CD4-positive, alpha-beta T cell (primary cell): ENCODE measurements at regions not wholly inside any gene's neighbourhood (a gene's known extent, or its start where the extent isn't known, plus 50 kb on each side); places are given as distances from the start of the nearest gene placed in this dataset.

Experiments used
- ATAC-seq: fragments of 200-7000 bp; cut with Tn5 transposase; one replicate; pipeline ENCODE4 v1.10.0; 2022; ENCODE audit warnings: mild to moderate bottlenecking; ENCODE audit not compliant: poor library complexity
- CTCF ChIA-PET: fragments of 350-600 bp; sonication (Branson Sonifier 250); formaldehyde crosslinking; loops from one replicate; lab custom pipeline; 2021; ENCODE audit warnings: antibody characterized with exemption, inconsistent platforms; lab: Charles Lee
- POLR2A ChIA-PET: fragments of 350-600 bp; sonication (Branson Sonifier 250); formaldehyde crosslinking; loops from one replicate; lab custom pipeline; 2021; ENCODE audit warnings: antibody characterized with exemption, inconsistent platforms; lab: Charles Lee
- DNase-seq, 14 experiments: peaks; one replicate each; pipeline ENCODE4 v3.0.0-alpha.2; 2013 to 2020; ENCODE audit warnings: mixed read lengths in 2 of 14
- H3K27ac ChIP-seq, 2 donors: one replicate each; pipeline versions ENCODE4 v1.5.1 to v1.7.0; 2013; ENCODE audit warnings: low read length in 2 of 2, low read depth in 1 of 2, mild to moderate bottlenecking in 1 of 2
- H3K27me3 ChIP-seq, 2 experiments: 1 replicate in 1 of 2; 2 replicates in 1 of 2; pipeline versions ENCODE4 v1.6.1 to v1.7.0; 2013; ENCODE audit warnings: low read length in 2 of 2, control low read depth in 1 of 2, mild to moderate bottlenecking in 1 of 2, moderate library complexity in 1 of 2; ENCODE audit not compliant: insufficient read depth in 2 of 2, control insufficient read depth in 1 of 2
- H3K36me3 ChIP-seq: one replicate; pipeline ENCODE4 v1.6.1; 2013; ENCODE audit warnings: low read length, control low read depth; ENCODE audit not compliant: insufficient read depth
- H3K4me1 ChIP-seq: one replicate; pipeline ENCODE4 v1.6.1; 2013; ENCODE audit warnings: low read length, control low read depth; ENCODE audit not compliant: insufficient read depth
- H3K4me3 ChIP-seq: one replicate; pipeline ENCODE4 v1.5.1; 2013; ENCODE audit warnings: mild to moderate bottlenecking, low read length, moderate library complexity
- H3K9me3 ChIP-seq, 2 experiments: 1 replicate in 1 of 2; 2 replicates in 1 of 2; pipeline versions ENCODE4 v1.6.1 to v1.7.0; 2013; ENCODE audit warnings: low read length in 2 of 2, mild to moderate bottlenecking in 2 of 2, control low read depth in 1 of 2, moderate library complexity in 1 of 2; ENCODE audit not compliant: control insufficient read depth in 1 of 2, insufficient read depth in 1 of 2
- H3K27ac Mint-ChIP-seq: one replicate; pipeline ENCODE4 v1.8.0; 2020; ENCODE audit warnings: mixed read lengths
- H3K27me3 Mint-ChIP-seq: one replicate; pipeline ENCODE4 v1.8.0; 2021; ENCODE audit warnings: mixed read lengths
- H3K36me3 Mint-ChIP-seq: one replicate; pipeline ENCODE4 v1.8.0; 2021; ENCODE audit warnings: low read depth, mixed read lengths
- H3K4me1 Mint-ChIP-seq: one replicate; pipeline ENCODE4 v1.8.0; 2021; ENCODE audit warnings: low read depth, mixed read lengths
- H3K4me3 Mint-ChIP-seq: one replicate; pipeline ENCODE4 v1.8.0; 2020; ENCODE audit warnings: mild to moderate bottlenecking, mixed read lengths
- H3K9me3 Mint-ChIP-seq: one replicate; pipeline ENCODE4 v1.8.0; 2020; ENCODE audit warnings: mixed read lengths
- CTCF ChIP-seq: fragments of 200-600 bp; IDR thresholded peaks from one replicate; pipeline ENCODE4 v1.8.0; 2022; ENCODE audit warnings: antibody characterized with exemption, mild to moderate bottlenecking
- intact Hi-C, 2 experiments: fragments of 100-400 bp; cut with DNase I in 1 of 2; cut with micrococcal nuclease in 1 of 2; formaldehyde crosslinking; loops; one replicate each; pipeline versions ENCODE4 v1.15.1 to v1.9.0; 2023 to 2025; cut with DNase I, micrococcal nuclease

DNA sequence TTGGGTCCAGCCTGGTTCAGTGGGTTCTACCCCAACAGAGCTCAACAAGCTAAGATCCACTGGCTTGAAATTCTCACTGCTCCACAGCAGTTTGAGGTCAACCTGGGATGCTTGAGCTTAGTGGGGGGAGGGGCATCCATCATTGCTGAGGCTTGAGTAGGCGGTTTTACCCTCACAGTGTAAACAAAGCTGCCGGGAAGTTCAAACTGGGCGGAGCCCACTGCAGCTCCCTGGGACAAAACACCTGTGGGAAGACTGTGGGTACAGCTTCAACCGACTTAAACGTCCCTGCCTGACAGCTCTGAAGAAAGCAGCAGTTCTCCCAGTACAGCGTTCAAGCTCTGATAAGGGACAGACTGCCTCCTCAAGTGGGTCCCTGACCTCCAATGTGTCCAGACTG is 1161.9 kb downstream of the UQCRFS1 start:
- Mint-ChIP-seq H3K4me3 (no peak overlapping the region), H3K4me1 (no peaks in the 10 kb centered on the region), H3K9me3 (peaks cover 15% of the 10 kb centered on the region), H3K27me3 (no peaks in the 10 kb centered on the region), H3K27ac (no peak overlapping the region), H3K36me3 (no peaks in the 10 kb centered on the region)
- POLR2A ChIA-PET: no interaction called here
- H3K36me3 ChIP-seq: no peaks in the 10 kb centered on the region
- no peak for TF ChIP-seq CTCF
- intact Hi-C loops: no loop called here
- CTCF ChIA-PET: no interaction called here
- no peaks in the 10 kb centered on the region for H3K27me3 ChIP-seq
- H3K4me1 ChIP-seq: no peaks in the 10 kb centered on the region
- H3K27ac ChIP-seq: no peak overlapping the region
- peaks cover 0 to 3% of the 10 kb centered on the region in 2 experiments for H3K9me3 ChIP-seq
- no peak overlapping the region for H3K4me3 ChIP-seq
- no peak for ATAC-seq
- DNase-seq: no peak

DNA sequence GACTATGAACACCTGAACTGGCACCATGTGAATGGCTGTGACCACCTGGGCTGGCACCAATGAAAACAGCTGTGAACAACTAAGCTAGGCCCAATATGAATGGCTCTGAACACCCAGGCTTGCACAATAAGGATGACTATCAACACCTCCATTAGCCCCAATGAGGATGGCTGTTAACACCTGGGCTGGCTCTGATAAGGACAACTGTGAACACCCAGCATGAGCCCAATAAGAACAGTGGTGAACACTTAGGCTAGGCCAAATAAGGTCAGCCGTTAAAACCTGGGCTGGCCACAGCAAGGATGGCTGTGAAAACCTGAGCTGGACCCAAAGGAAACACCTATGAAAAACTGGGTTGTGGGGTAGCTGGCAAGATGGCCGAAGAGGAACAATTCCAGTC is 1163.1 kb downstream of the UQCRFS1 start:
- peaks cover 8% of the 10 kb centered on the region for H3K9me3 Mint-ChIP-seq

DNA sequence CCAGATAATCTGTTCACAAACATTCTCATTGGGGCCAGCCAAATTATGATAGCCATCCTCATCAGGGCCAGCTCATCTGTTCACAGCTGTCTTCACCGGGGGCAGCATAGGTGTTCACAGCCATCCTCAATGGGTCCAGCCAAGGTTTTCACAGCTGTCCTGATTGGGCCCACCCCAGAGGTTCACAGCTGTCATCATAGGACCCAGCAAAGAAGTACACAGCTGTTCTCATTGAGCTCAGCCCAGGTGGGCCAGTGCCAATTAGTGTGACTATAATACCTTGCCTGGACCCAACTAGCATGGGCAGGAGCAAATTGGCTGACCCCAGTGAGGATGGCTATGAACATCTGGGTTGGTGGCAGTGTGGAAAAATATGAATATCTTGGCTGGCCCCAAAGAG is 1166.0 kb downstream of the UQCRFS1 start:
- CTCF ChIA-PET: no interaction called here
- H3K9me3 ChIP-seq: peaks cover 0 to 12% of the 10 kb centered on the region in 2 experiments
- POLR2A ChIA-PET: no interaction called here
- H3K36me3 ChIP-seq: no peaks in the 10 kb centered on the region
- Mint-ChIP-seq H3K9me3 (peaks cover 7% of the 10 kb centered on the region), H3K27me3 (no peaks in the 10 kb centered on the region), H3K36me3 (no peaks in the 10 kb centered on the region), H3K4me3 (no peak overlapping the region), H3K4me1 (no peaks in the 10 kb centered on the region), H3K27ac (no peak overlapping the region)
- intact Hi-C loops: no loop called here
- ATAC-seq: no peak
- H3K27ac ChIP-seq: no peak overlapping the region
- TF ChIP-seq CTCF: no peak
- no peaks in the 10 kb centered on the region for H3K4me1 ChIP-seq
- H3K4me3 ChIP-seq: no peak overlapping the region
- no peaks in the 10 kb centered on the region for H3K27me3 ChIP-seq
- no peak for DNase-seq

More for the DNA sequence above, 1163.1 kb downstream of the UQCRFS1 start:
- no peaks in the 10 kb centered on the region for H3K36me3 Mint-ChIP-seq
- no peak overlapping the region for H3K4me3 Mint-ChIP-seq
- H3K4me1 ChIP-seq: no peaks in the 10 kb centered on the region
- TF ChIP-seq CTCF: no peak
- ChIA-PET CTCF (no interaction called here), POLR2A (no interaction called here)
- H3K27me3 Mint-ChIP-seq: no peaks in the 10 kb centered on the region
- H3K9me3 ChIP-seq: peaks cover 0 to 5% of the 10 kb centered on the region in 2 experiments
- no peak overlapping the region for H3K27ac ChIP-seq
- H3K27me3 ChIP-seq: no peaks in the 10 kb centered on the region
- no peak overlapping the region for H3K4me3 ChIP-seq
- ATAC-seq: no peak
- H3K36me3 ChIP-seq: no peaks in the 10 kb centered on the region
- H3K4me1 Mint-ChIP-seq: no peaks in the 10 kb centered on the region
- H3K27ac Mint-ChIP-seq: no peak overlapping the region
- intact Hi-C loops: no loop called here
- no peak for DNase-seq
